Prostate gland (tissue), 2 donors: ENCODE measurements at regions not wholly inside any gene's neighbourhood (a gene's known extent, or its start where the extent isn't known, plus 50 kb on each side); places are given as distances from the start of the nearest gene placed in this dataset.

Source experiments
- DNase-seq: peaks from one replicate; pipeline ENCODE4 v3.0.0-alpha.2; 2019; ENCODE audit warnings: low spot score
- H3K27ac ChIP-seq, 2 donors: fragments of 200-600 bp; sonication (generic); 2 replicates each; pipeline ENCODE4 v1.5.1; 2017 to 2019
- H3K27me3 ChIP-seq: fragments of 200-600 bp; sonication (generic); replicated peaks from 2 replicates; pipeline ENCODE4 v1.5.1; 2019; ENCODE audit not compliant: insufficient read depth
- H3K36me3 ChIP-seq, 2 donors: fragments of 200-600 bp; sonication (generic); 1 replicate in 1 of 2; 2 replicates in 1 of 2; pipeline versions ENCODE4 v1.5.1 to v1.8.1; 2017 to 2019
- H3K4me1 ChIP-seq: fragments of 200-600 bp; sonication (generic); replicated peaks from 2 replicates; pipeline ENCODE4 v1.5.1; 2019
- H3K4me3 ChIP-seq, 2 donors: fragments of 200-600 bp; sonication (generic); 2 replicates each; pipeline ENCODE4 v1.5.1; 2017 to 2019
- H3K9me3 ChIP-seq: fragments of 200-600 bp; sonication (generic); 2 replicates; pipeline ENCODE4 v1.5.1; 2017
- POLR2A ChIP-seq: fragments of 450-650 bp; IDR thresholded peaks from one replicate; pipeline ENCODE4 v1.6.1; 2016; ENCODE audit warnings: antibody characterized with exemption, mild to moderate bottlenecking
- POLR2AphosphoS5 ChIP-seq: sonication (generic); formaldehyde crosslinking; IDR thresholded peaks from one replicate; pipeline ENCODE4 v1.6.1; 2017; ENCODE audit warnings: antibody characterized with exemption
- WGBS: methylation state at CpG from one replicate; pipeline ENCODE4 v1.1.5; 2018; 5-methylcytosine and 5-hydroxymethylcytosine counted together
- intact Hi-C: fragments of 100-400 bp; cut with DNase I; formaldehyde crosslinking; loops from one replicate; pipeline ENCODE4 v1.14.2; 2022
- TF ChIP-seq, protein P1 (sequence below), 4 experiments: fragments of 200-600 bp in 2 of 4; fragments of 450-650 bp in 2 of 4; sonication (generic) in 2 of 4; IDR thresholded peaks; 1 replicate in 3 of 4; 2 replicates in 1 of 4; pipeline ENCODE4 v1.5.1; 2016 to 2019; ENCODE audit warnings: antibody characterized with exemption in 4 of 4, mild to moderate bottlenecking in 2 of 4, moderate library complexity in 2 of 4

DNA sequence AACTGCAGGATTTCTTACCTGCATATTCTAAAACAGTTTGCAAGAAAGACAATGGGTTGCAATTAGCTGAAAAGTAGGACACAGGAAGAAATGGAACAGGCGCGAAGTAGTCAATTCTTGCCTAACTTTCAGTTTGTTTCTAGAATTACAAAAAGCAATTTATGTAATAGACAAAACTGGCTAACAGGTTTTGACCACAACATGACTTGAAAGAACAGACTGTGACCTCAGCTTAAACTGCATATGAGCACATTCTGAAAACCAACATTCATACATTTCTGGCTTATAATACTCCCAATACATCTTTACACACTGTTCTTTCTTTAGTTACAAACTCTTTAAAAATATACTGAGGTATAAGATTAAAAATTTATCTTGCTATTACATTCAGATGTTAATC, 405.9 kb upstream of the B3GALT2 start:
- intact Hi-C loops = no loop called here
- Histone ChIP-seq H3K9me3 (no peaks in the 10 kb centered on the region), H3K36me3 (no peaks in the 10 kb centered on the region), H3K27me3 (no peaks in the 10 kb centered on the region), H3K4me3 (no peak overlapping the region), H3K4me1 (no peaks in the 10 kb centered on the region), H3K27ac (no peak overlapping the region)
- DNase-seq = no peak
- WGBS = 49% methylated on average over 2 of the region's 2 CpGs
- no peak for TF ChIP-seq POLR2AphosphoS5
- no peak for TF ChIP-seq POLR2A
- TF ChIP-seq, protein P1, sequence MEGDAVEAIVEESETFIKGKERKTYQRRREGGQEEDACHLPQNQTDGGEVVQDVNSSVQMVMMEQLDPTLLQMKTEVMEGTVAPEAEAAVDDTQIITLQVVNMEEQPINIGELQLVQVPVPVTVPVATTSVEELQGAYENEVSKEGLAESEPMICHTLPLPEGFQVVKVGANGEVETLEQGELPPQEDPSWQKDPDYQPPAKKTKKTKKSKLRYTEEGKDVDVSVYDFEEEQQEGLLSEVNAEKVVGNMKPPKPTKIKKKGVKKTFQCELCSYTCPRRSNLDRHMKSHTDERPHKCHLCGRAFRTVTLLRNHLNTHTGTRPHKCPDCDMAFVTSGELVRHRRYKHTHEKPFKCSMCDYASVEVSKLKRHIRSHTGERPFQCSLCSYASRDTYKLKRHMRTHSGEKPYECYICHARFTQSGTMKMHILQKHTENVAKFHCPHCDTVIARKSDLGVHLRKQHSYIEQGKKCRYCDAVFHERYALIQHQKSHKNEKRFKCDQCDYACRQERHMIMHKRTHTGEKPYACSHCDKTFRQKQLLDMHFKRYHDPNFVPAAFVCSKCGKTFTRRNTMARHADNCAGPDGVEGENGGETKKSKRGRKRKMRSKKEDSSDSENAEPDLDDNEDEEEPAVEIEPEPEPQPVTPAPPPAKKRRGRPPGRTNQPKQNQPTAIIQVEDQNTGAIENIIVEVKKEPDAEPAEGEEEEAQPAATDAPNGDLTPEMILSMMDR (IDR thresholded peaks at IDR 0.05) = no peak

DNA sequence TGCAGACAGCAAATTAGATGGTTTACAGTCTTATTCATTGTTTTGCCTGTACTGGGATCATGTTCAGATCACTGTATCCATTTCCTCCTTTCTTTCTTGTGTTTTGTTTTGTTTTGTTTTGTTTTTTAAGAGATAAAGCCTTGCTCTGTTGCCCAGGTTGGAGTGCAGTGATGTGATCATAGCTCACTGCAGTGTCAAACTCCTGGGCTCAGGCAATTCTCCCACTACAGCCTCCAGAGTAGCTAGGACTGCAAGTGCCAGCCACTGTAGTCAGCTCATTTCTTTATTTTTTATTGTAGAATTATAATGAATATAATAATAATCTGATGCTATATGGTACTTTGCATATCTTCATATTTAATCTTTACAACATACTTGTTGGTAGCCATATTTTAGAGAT, 403.7 kb upstream of the B3GALT2 start:
- TF ChIP-seq POLR2AphosphoS5 (no peak), POLR2A (no peak)
- TF ChIP-seq, protein P1 (IDR thresholded peaks at IDR 0.05) = no peak
- Histone ChIP-seq H3K4me1 (no peaks in the 10 kb centered on the region), H3K27me3 (no peaks in the 10 kb centered on the region), H3K36me3 (no peaks in the 10 kb centered on the region), H3K9me3 (no peaks in the 10 kb centered on the region), H3K4me3 (no peak overlapping the region), H3K27ac (no peak overlapping the region)
- DNase-seq = no peak
- intact Hi-C loops = no loop called here

DNA sequence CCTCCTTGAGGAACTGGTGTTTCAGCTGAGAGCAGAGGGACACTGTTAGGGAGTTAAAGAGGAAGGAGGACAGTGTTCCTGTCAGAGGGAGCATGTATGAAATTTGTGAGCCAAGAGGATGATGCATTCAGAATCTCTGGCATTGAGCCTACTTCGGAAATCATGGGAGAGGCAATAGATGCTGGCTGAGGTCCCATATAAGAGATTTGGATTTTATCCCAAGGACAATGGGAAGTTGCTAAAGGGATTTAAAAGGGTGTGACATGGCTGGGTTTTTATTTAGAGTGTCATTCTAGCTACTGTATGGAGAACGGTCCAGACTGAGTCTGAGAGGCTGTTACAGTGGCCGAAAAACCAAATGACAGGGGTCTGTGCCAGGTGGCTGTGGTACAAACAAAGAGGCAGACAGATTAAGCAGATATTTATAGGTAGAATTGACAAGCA, 403.2 kb upstream of the B3GALT2 start:
- no peak for DNase-seq
- Histone ChIP-seq H3K4me1 (no peaks in the 10 kb centered on the region), H3K9me3 (no peaks in the 10 kb centered on the region), H3K4me3 (no peak overlapping the region), H3K27ac (no peak overlapping the region), H3K36me3 (no peaks in the 10 kb centered on the region), H3K27me3 (no peaks in the 10 kb centered on the region)
- WGBS = 21% methylated on average over 3 of the region's 3 CpGs
- TF ChIP-seq POLR2A (no peak), POLR2AphosphoS5 (no peak)
- TF ChIP-seq, protein P1 (IDR thresholded peaks at IDR 0.05) = no peak
- intact Hi-C loops = no loop called here

DNA sequence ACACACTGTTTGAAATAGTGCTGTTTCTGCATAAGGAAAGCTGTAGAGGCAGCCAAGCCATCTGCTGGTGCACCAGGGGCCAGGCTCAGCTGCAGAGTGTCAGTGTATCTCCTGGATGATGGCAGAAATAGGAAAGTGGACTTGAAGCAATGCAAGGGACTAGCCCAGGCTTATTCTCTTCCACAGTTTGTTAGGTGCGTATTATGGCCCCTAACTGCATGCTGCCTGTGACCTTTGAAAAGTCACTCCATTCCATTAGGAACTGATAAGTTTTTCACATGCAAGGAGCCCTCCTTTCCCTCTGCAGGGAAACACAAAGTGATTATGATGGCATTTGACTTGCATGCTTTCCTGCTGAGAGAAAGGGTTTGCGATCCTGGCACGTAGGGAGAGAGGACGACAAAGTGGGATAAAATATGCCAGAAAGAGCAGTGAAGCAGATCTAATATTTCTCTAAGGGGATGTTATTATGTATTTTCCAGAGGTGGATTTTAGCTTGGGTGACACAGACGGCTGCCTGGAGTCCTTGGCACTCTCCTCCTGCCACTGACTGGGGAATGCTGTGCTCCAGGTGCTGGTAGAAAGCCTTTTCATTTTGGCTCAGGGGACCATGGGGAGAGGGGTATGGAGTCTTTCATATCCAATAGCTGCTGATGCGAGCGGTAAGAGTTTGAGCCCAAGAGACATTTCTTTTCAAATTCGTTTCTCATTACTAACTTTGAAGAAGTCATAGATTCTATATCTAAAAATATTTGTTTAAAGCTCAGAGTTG, 402.1 kb upstream of the B3GALT2 start:
- TF ChIP-seq POLR2AphosphoS5 (no peak), POLR2A (no peak)
- TF ChIP-seq, protein P1 (IDR thresholded peaks at IDR 0.05) = no peak
- WGBS = 64% methylated on average over 8 of the region's 8 CpGs
- intact Hi-C loops = no loop called here
- Histone ChIP-seq H3K9me3 (no peaks in the 10 kb centered on the region), H3K4me3 (no peak overlapping the region), H3K27ac (no peak overlapping the region), H3K4me1 (no peaks in the 10 kb centered on the region), H3K36me3 (no peaks in the 10 kb centered on the region), H3K27me3 (no peaks in the 10 kb centered on the region)
- DNase-seq = no peak

DNA sequence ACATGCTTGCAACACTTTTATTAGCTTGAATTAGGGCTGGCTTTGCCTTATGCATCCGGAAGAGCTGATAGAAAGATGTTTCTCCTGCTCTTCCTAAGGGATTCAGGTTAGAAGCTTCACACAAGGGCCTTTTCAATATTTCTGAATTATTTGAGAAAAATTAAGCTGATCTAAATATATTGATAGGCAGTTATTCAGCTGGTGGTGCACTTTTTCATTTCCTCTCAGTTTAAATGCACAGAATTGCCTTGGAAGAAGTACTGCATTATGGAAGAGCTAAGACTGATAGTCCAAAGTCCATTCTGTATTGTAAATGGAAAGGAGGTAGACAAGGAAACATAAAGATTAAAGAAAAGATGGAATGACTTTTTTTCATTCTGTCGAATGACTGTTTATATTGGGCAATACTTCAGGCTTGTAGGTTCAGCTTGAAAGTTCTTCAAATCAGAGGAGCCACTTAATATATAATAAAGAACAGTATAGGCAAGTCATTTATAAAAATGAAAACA, 398.4 kb upstream of the B3GALT2 start:
- H3K27ac ChIP-seq = no peak overlapping the region
- no peak for DNase-seq
- no peaks in the 10 kb centered on the region for H3K36me3 ChIP-seq
- TF ChIP-seq POLR2AphosphoS5 = no peak
- no peak for TF ChIP-seq POLR2A
- TF ChIP-seq, protein P1 (IDR thresholded peaks at IDR 0.05) = no peak
- no peaks in the 10 kb centered on the region for H3K27me3 ChIP-seq
- WGBS = 56% methylated on average over 2 of the region's 2 CpGs
- no peak overlapping the region for H3K4me3 ChIP-seq
- intact Hi-C loops = no loop called here
- H3K4me1 ChIP-seq = no peaks in the 10 kb centered on the region
- no peaks in the 10 kb centered on the region for H3K9me3 ChIP-seq
